ENCODE measurements at regions not wholly inside any gene's neighbourhood (a gene's known extent, or its start where the extent isn't known, plus 50 kb on each side); places are given as distances from the start of the nearest gene placed in this dataset.

GRCh38 chr6:144730088-144730645, 445.0 kb downstream of the UTRN start:
- intact Hi-C loops (cut with micrococcal nuclease; ENCODE audit: unreplicated experiment), result no loop called here
- DNase-seq, result no peak
- H3K4me1 Mint-ChIP-seq (ENCODE audit: low read depth, unreplicated experiment), result no peaks in the 10 kb centered on the region
- H3K27ac Mint-ChIP-seq (ENCODE audit: unreplicated experiment), result no peak overlapping the region
- no TSS peak for BruUV-seq (replicated peaks)
- no peaks in the 10 kb centered on the region for H3K27me3 Mint-ChIP-seq (ENCODE audit: unreplicated experiment)
- no peaks in the 10 kb centered on the region for H3K9me3 Mint-ChIP-seq (ENCODE audit: low read depth, unreplicated experiment)
- CTCF ChIA-PET, result no interaction called here
- H3K36me3 Mint-ChIP-seq (ENCODE audit: insufficient read depth, unreplicated experiment), result peaks cover 5% of the 10 kb centered on the region
- TF ChIP-seq CTCF (IDR thresholded peaks at IDR 0.05; ENCODE audit: unreplicated experiment), result no peak
- no peak overlapping the region for H3K4me3 Mint-ChIP-seq (ENCODE audit: low read depth, unreplicated experiment)

DNA sequence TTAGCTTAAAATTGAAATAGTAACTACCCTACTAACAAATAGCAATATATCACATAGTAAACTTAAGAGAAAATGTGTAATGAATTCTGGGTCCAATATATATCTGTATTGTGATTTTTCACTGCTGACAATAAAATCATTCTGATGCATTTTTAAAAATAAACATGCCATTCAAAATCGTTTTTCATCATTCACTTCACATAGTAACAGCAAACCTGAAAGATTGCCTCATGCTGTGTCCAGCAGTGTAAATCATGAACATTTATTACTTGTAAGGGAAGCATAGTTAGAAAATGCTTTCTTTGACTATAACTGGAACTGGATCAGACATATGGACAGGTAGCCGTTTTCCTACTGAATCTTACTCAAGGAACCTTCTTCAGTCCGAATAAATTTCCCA, 446.1 kb downstream of the UTRN start:
- intact Hi-C loops (cut with micrococcal nuclease; ENCODE audit: unreplicated experiment), result no loop called here
- Mint-ChIP-seq H3K4me1 (ENCODE audit: low read depth, unreplicated experiment) (no peaks in the 10 kb centered on the region), H3K36me3 (ENCODE audit: insufficient read depth, unreplicated experiment) (peaks cover 5% of the 10 kb centered on the region), H3K27ac (ENCODE audit: unreplicated experiment) (no peak overlapping the region), H3K27me3 (ENCODE audit: unreplicated experiment) (no peaks in the 10 kb centered on the region), H3K9me3 (ENCODE audit: low read depth, unreplicated experiment) (no peaks in the 10 kb centered on the region), H3K4me3 (ENCODE audit: low read depth, unreplicated experiment) (no peak overlapping the region)
- no peak for DNase-seq
- CTCF ChIA-PET, result no interaction called here
- no peak for TF ChIP-seq CTCF (IDR thresholded peaks at IDR 0.05; ENCODE audit: unreplicated experiment)
- no TSS peak for BruUV-seq (replicated peaks)

DNA sequence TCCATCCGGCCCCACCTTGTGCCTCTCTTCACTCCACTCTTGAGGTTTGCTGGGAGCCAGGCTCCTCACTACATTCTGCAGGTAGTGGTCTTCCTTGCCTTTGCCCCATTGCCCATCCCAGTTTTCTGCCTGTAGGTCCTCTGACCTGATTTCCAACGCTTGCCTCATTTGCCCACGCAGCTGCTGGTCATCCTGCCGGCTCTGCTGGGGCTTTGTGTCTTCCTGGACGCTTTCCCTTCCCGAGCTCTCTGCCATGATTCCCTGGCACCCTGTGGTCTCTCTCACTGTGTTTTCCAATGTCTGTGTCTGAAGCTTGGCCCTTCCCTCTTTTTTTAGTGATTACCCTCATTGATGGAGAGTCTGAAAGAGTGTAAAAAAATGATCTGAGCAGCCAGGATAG, 451.6 kb downstream of the UTRN start:
- no peak overlapping the region for H3K27ac Mint-ChIP-seq (ENCODE audit: unreplicated experiment)
- no peak overlapping the region for H3K4me3 Mint-ChIP-seq (ENCODE audit: low read depth, unreplicated experiment)
- no peaks in the 10 kb centered on the region for H3K4me1 Mint-ChIP-seq (ENCODE audit: low read depth, unreplicated experiment)
- intact Hi-C loops (cut with micrococcal nuclease; ENCODE audit: unreplicated experiment), result no loop called here
- CTCF ChIA-PET, result no interaction called here
- TF ChIP-seq CTCF (IDR thresholded peaks at IDR 0.05; ENCODE audit: unreplicated experiment), result no peak
- BruUV-seq (replicated peaks), result no TSS peak
- H3K27me3 Mint-ChIP-seq (ENCODE audit: unreplicated experiment), result no peaks in the 10 kb centered on the region
- H3K36me3 Mint-ChIP-seq (ENCODE audit: insufficient read depth, unreplicated experiment), result peaks cover 2% of the 10 kb centered on the region
- no peak for DNase-seq
- no peaks in the 10 kb centered on the region for H3K9me3 Mint-ChIP-seq (ENCODE audit: low read depth, unreplicated experiment)

DNA sequence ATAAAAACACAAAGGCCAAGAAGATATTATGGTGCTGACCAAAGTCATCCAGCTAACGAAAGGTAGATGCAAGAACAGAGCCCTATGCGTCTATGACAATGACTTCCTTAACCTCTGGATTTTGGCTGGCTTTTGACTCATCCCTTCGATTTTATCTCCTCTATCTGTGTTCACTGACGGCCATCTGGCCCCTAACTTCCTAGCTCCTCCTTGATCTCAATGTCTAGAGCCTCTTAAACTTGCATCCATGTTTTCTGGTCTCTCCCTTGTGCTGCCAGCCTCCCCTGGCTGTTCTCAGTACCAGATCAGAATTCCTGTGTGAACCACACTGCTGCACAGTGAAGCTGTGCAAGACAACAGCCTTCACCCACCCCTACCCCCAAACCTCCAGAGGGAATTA, 452.9 kb downstream of the UTRN start:
- Mint-ChIP-seq H3K27me3 (ENCODE audit: unreplicated experiment) (no peaks in the 10 kb centered on the region), H3K4me3 (ENCODE audit: low read depth, unreplicated experiment) (no peak overlapping the region), H3K27ac (ENCODE audit: unreplicated experiment) (no peak overlapping the region), H3K36me3 (ENCODE audit: insufficient read depth, unreplicated experiment) (no peaks in the 10 kb centered on the region), H3K9me3 (ENCODE audit: low read depth, unreplicated experiment) (no peaks in the 10 kb centered on the region), H3K4me1 (ENCODE audit: low read depth, unreplicated experiment) (no peaks in the 10 kb centered on the region)
- intact Hi-C loops (cut with micrococcal nuclease; ENCODE audit: unreplicated experiment), result no loop called here
- CTCF ChIA-PET, result no interaction called here
- DNase-seq, result no peak
- no peak for TF ChIP-seq CTCF (IDR thresholded peaks at IDR 0.05; ENCODE audit: unreplicated experiment)
- no TSS peak for BruUV-seq (replicated peaks)
